GM21360 (cell line): ENCODE measurements at regions not wholly inside any gene's neighbourhood (a gene's known extent, or its start where the extent isn't known, plus 50 kb on each side); places are given as distances from the start of the nearest gene placed in this dataset.

Experiments
- ATAC-seq: cut with Tn5 transposase; IDR thresholded peaks from one replicate; pipeline ENCODE4 v1.9.1; 2021; ENCODE audit warnings: mild to moderate bottlenecking, moderate library complexity; ENCODE audit not compliant: unreplicated experiment

DNA sequence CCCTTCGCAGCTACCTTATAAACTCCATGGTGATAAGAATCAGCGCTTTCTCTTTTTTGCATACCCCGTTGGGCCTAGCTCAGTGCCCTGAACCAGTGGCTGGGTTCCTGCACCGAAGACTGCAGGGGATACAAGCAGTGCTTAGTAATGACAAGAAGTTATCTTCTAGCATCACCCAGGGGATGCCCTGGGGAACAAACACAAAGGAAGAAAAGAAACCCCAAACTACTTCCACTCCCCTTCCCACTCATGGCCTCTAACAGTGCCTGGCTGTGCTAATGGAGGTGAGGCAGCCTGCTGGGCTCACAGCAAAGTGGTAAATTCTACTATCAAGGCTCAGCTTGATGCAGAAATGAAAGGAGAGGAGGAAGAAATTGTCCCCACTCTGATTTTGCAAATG lies 314.7 kb downstream of the TXNL1 start:
- ATAC-seq: no peak

DNA sequence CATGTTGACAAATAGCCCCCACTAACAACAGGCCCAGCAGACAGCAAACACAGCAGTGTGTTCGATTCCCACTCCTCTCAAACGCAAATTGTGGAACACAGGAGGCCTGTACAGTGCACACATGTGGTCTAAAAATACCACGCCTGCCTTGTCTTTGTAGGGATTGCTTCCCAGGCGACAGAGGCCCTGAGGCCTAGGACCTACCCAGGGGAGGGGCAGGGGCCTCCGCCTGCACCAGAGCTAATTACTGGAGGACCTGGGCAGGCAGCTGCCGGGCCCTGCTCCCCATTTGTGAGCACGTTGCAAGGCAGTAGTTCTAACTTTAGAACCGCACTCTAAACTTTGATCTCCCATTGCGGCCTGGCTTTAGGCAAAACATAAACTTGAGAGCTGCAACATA lies 316.0 kb downstream of the TXNL1 start:
- no peak for ATAC-seq

DNA sequence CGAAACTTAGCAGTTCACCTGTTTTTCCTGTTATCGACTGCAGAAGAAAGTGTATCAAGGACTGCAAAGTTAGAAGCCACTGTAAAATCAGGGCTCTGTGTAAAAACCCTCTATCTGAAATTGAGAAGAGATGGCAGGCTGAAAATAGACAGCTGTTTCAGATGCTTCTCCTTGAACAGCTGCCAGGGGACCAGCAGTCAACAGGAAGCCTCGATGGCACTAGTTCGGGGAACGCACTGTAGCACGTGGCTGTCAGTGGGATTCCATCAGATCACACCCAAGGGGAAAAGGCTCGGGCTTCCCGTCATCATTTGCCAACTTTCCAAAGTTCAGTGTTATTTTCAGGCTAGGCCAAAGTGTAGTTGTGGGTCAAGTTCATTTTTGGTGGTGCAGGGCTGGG lies 316.9 kb downstream of the TXNL1 start:
- ATAC-seq: peak; percentile 54

DNA sequence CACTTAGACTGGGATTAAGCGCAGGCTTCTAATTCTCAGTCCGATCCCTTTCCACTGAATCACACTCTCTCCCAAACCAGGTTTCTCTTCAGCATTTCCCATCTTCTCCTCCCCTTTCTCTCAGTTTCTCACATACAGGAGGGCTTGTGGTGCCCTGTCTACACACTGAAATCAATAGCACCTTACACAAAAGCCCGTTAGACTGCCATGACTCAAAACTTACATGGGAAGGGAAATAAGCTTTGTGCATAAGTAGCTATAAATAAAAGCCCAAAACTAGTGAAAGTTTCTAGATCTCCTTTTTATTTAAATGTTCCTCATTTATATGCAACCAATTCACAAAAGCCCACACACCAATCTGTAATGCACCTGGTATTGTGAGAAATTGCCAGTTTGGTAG lies 318.4 kb downstream of the TXNL1 start:
- peak; percentile 55 for ATAC-seq

DNA sequence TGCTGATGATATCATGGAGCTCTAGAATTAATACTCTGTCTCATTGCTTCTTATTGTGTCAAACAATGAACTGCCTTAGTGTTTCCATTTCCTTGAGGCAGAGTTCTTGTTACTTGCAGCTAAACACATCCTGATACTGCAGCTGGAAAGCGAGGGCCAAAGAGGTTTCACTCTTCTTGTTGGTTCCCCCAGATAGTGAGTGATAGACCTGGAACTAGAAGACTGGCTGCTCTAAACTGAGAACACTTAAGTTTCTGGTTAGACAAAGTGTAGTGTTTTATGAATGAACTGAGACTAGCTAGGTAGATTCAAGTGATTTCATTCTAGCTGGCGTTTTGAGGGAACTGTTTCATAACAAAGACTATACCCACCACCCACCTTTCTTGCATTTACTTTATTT lies 321.7 kb downstream of the TXNL1 start:
- no peak for ATAC-seq

DNA sequence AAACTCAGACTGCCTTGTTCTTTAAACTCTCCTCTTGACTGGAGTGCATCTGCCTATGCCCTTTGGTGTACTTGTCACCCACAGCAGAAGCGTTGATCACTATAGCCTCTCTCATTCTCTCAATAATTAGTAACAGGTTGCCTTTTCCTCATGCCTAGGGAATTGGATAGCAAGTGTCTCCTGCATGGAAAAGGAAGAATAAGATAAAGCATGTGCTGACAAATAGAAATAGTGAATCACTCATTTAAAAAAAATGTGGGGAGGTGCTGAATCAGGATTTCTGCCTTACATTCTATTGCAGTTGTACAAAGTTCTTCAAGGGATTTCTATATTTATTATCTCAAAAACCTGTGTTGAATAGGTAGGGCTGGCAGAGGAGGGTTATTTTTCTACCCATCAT lies 323.0 kb downstream of the TXNL1 start:
- no peak for ATAC-seq

DNA sequence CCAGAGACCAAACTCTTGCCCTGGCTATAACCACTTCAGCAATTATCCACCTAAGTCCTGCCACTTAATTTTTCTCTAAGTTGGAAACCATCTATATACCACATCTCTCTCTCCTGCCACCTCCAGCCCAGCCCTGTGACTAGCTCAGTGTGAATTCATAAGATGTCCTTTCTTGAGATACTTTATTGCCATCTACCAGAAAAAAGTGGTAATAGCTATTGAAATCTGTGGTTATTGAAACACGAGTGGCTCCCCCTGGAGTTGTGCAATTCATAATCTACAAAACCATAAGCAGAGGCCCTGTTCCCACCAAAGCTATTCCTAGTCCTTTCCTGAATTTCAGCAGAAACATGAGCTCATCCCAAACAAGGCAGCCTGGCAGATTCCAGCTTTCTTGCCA lies 324.0 kb downstream of the TXNL1 start:
- ATAC-seq: no peak

DNA sequence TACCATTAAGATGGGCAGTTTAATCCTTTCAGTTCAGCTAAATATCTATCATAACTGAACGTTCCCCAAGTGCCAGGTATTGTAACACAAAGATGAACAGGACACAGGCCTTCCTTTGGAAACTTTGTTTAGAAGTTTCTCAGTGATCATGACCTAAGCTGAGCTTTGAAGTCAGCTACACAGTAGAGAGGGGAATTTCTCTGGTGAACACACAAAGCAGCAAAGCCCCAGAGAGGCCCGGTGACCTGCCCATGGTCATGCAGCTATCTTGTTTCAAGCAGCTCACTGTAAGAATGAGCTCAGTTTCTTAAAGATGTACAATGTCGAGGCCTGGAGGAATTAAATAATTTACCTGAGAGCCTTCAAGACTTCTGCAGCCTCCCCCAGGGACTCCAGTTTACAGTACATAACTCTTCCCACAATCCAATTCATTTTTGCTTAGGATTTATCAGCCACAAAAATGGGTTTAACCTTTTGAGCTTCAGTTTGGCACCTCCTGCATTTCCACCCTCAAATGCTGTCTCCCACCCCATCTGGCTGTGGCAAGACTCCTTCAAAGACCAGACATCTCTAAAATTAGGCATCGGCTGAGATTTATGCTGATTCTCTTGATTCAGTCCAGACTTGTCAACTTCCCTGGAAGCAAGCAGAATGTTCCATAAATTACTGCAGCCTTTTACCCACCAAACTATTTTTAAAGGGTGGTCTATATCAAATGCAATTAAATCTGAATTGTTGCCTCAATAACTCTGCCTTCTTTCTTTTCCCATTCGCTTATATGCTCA lies 325.6 kb downstream of the TXNL1 start:
- ATAC-seq: no peak

DNA sequence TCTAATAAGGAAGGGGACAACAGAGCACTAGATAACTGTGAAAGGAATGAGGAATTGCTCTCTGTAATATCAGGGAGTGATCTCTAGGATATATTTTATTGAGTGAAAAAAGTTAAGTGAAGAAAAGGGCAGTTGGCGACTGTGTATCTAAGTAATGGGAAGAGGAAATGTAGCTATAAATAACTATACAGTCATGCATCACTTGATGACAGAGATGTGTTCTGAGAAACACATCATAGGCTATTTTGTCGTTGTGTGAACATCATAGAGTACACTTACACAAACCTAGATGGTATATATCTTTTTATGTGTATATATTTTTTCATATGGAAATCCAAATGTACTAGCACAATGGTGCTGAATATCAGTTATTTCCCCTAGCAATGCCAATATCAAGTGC lies 329.3 kb downstream of the TXNL1 start:
- ATAC-seq: no peak

DNA sequence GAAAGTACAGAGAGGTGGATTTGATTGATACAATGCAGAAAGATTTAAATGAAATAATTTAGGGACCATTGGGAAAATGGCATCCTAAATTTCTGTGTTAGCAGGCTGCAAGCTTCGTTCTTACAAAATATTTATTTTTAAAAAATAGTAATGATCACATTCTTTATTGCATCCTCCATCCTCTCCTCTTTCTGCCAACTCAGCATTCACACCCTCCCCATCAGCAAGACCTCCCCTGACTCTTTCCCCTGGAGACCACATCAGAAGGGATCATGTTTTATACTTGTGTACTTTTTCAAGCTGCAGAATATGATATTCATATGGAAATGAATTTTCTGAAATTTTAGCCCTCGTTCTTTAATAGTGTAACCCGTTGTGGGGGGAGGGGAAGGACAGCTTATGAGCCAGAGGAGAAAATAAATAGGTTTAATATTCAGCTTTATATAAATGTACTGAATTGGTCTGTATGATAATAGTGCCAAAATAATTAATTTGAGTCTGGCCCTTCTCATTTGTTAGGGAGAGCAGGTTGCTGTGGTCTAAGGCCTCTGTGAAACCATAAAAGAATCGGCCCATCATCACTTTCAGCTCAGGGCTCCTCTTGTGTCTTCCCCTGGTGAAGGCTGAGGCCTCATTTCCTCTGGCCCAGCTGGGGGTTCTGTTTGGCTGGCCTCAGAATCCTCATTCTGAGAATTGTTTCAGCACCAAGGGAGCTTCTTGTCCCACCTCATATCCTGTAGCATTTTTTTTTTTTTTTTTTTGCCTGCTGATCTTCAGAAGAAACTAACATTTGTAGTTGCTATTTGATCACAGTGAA lies 330.8 kb downstream of the TXNL1 start:
- ATAC-seq: no peak

DNA sequence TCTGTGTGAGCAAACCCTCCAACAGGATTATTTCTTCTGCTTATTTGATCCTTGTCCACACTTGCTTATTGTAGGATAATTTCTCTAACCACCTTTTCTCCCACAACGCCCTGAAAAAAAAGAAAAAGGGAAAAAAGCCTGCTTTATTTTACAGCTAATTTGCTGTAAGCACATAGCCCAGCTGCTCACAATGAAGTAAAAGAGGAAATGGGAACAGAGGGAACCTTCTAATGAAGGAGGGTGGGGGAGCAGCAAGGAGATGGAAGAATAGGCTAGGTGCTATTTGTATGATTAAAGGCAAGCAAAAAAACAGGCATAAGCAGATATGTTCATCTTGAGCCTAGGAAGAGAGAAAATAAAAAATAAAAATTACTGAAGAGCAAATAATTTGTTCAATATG lies 331.6 kb downstream of the TXNL1 start:
- no peak for ATAC-seq

DNA sequence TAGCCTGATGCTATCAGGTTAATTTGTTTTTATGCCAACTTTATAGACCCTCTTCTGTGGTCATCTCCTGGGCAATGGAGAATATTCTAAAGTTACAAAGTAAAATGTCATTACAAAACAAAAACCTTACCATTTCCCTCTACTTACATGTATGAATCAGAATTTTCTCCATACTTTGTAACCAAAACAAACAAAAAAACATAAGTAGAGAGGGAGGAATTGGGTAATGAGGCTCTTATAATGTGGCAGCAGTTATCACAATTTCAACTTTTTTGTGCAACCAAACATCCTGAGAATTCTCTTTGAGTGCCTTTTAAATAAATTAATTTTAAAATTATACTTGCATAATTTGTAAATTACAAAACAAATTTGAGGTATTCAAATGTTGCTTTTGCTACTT lies 332.8 kb downstream of the TXNL1 start:
- ATAC-seq: no peak

DNA sequence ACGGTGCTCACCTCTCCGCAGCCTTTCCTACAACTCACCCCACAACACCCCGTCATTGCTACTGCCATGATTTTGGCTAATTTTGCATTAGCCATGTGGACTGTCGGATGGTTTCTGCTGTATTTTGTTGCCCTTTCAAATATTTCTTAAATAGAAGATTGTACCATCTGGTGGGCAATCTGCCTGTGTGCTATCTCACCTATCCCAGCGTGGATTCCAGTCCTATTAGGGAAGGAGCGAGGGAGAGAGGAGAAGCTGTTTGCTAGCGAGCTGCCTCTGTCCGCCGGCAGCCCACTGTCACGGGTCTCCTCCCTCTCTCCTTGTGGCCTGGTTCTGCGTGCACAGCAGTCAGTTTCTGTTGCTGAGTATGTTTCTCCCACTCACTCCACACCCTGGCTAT lies 336.2 kb downstream of the TXNL1 start:
- ATAC-seq: no peak

DNA sequence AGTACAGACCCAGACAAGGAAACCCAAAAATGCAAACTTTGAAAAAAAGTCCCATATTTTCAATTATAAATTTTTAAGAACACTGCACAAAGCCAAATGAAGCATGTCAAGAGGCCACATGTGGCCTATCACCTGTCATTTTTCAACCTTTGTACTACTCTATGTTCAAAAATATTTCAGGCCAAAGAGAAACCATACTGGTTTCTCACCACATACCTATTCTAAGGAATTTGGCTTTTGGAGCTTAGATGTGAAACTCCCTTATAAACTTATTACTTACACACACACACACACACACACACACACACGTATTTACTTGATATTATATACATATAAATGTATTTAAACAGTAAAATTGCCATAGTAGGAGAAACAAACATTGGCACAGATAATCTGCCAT lies 338.7 kb downstream of the TXNL1 start:
- ATAC-seq: no peak

DNA sequence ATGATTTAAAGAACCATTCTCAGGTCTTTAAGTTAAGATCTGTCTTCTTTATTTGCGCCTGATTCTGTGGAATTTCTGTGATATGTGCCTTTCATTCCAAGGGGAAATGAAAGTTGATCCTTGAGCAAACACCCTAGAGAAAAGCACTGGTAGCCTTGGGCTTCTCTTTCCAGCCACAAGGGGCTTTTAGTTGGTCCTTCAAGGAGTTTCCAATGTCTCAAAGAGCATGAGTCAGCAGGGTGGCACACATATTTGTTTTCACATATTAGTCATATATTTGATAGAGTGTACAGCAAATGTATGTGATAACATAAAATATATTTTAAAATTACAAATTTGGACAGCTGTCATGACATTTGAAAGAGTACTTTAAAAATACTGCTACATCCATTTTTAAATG lies 339.5 kb downstream of the TXNL1 start:
- ATAC-seq: no peak

DNA sequence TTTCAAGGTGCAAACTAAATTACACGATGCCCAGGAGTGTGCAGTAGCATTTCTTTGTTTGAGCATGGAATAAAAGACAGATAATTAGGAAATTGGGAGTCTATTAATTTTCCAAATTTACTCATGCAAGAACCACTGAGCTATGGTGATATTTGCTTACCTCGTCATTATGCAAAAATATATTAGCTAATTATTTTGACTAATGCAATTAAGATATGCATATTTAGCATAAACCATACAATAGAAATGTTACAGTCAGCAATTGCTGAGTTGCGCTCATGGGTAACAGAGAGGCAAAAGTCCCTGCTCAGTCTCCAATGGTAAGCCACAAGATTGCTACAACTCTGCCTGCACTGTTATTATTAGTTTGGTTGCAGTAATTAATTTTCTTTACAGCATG lies 342.0 kb downstream of the TXNL1 start:
- ATAC-seq: no peak

DNA sequence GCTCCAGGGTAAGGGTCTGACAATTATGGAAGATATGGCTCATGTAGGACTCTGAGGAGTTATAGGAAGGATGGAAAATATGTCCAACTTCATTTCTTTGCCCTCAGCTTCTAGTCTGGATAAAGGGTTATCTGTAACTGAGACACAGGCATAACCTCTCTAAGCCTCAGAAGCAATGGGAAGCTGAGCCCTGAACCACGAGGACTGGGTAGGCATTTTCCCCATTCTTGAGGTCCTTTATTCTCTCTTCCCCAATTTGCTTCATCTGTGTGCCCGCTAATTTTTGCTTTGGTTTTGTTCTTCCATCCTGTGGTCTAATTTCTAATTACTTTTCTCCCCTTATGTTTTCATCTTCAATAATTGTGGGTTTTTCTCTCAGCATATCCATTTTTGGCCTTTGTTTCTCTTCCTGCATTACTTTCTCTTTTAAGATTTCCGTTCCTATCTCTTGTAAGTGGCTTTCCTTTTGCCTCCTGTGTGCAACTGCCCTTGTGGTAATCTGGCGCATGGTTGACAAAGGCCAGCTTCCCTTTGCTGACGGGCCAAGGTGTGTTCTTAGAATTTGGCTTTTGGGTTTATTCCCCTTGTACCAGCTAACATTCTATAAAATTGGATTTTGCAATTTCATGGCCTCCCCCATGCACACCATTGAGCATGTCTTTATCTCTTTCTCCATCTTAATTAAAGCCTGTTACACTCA lies 343.8 kb downstream of the TXNL1 start:
- peak; percentile 50 for ATAC-seq

DNA sequence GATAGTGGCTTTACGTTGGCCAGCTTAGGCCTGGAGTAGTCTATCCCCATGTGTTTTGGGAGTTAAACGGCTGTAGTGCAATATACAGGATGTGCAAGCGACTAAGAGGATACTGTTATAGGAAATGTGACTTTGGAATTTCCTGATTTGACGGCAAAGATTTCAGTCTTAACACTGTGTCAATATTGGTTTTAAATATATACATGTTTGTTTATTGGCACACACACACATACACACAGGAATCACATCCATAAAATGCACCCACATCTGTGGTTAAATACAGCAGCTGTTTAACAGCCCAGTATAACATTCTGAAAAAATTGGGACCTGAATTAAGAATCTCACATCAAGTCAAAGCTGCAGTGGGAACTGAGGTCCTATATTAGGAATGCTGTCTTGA lies 347.1 kb downstream of the TXNL1 start:
- no peak for ATAC-seq

DNA sequence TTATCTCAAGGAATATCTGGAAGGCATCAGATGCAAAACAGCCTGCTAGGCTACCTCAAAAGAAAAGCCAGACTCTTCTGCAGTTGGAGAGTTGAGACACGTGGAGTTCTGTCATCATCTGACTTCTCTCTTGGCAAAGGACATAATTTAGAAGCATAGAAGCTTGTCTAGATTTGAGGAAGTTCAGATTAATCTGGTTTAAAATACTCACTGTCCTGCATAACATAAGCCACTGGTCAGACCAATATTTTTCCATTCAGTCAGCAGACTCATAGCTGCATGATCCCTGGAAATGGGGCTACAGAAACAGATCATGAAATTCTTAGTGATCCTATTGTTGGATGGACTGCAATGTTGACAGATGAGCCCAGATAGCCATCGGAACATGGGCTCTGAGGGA lies 349.0 kb downstream of the TXNL1 start:
- no peak for ATAC-seq

DNA sequence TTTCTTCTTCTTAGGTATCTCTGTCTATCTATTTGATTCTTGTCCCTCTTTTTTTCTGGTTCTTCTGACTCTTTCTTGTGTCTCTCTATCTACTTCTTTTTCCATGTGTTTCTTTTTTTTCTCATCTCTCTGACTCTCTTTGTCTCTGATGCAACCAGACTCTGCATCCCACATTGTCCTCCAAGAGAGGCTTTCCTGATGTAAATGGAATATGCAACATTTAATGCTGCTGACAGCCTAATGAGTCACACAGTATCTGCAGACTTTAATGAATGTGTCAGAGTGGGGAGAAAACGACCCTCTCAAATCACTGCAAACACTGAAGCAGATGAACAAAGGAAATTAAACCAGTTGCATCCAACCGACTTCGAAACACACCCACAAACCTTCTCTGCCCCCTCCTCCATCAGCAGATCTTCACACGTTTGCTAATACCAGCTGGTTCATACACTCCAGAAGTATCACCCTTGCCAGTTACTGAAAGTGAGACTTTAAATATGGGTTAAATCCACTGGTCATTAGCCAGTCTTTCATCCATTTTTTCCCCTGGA lies 351.5 kb downstream of the TXNL1 start:
- no peak for ATAC-seq

DNA sequence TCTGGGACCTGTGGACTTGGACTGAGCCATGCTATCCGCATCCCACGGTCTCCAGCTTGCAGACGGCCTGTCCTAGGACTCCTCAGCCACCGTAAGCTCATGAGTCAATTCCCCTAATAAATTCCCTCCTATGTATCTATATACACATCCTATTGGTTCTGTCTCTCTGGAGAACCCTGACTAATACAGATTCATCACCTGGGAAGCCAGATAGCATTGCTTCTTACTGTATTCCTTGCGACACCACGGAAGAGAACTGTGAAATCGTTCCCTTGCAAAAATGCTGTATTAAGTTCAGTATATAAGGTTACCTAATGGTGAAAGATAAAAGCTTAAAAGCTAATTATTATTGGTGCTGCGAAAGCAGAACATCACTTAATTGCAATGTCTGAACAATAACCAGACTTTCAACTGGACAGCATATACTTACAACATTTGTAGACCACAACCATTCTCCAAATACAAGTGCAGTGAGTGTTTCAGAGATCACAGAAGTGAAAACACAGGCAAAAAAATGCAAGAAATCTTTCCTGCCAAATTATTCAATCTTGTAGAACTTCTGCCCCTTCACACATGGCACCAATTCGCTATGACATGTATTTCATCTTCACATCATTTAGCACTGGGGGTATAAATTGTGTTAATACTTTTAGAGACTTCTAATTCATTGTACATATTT lies 352.9 kb downstream of the TXNL1 start:
- ATAC-seq: no peak
